ENCODE measurements at regions not wholly inside any gene's neighbourhood (a gene's known extent, or its start where the extent isn't known, plus 50 kb on each side); places are given as distances from the start of the nearest gene placed in this dataset.
"Not testable (repeated sequence)": the region's sequence is repeated elsewhere in the genome, so short reads cannot be mapped to it uniquely, and the experiment has no call there.

GRCh38 chr10:109215291-109216075, 707.8 kb downstream of the XPNPEP1 start:
- Histone ChIP-seq H3K9me3 (ENCODE audit: control insufficient read depth, insufficient read depth, low read length) (no peaks in the 10 kb centered on the region), H3K36me3 (ENCODE audit: control insufficient read depth, insufficient read depth, low read length) (no peaks in the 10 kb centered on the region), H3K9ac (ENCODE audit: low read depth, low read length) (no peak overlapping the region), H3K27me3 (ENCODE audit: control insufficient read depth, insufficient read depth, low read length) (no peaks in the 10 kb centered on the region), H3K4me1 (ENCODE audit: control insufficient read depth, insufficient read depth, low read length) (no peaks in the 10 kb centered on the region), H3K4me3 (ENCODE audit: low read depth, low read length) (no peak overlapping the region)

DNA sequence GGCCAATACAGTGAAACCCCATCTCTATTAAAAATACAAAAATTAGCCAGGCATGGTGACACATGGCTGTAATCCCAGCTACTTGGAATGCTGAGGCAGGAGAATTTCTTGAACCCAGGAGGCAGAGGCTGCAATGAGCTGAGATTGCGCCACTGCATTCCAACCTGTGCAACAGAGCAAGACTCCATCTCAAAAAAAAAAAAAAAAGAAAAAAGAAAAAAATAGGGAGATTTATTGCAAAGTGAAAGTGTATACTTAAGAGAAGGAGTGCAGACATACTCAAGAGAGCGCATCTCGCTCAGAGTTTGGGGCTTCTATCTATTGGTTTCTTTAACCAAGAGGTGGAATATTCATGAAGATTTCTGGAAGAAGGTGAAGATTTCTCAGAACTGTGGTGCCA, 708.4 kb downstream of the XPNPEP1 start:
- H3K36me3 ChIP-seq (ENCODE audit: control insufficient read depth, insufficient read depth, low read length); H3K9ac ChIP-seq (ENCODE audit: low read depth, low read length); H3K4me1 ChIP-seq (ENCODE audit: control insufficient read depth, insufficient read depth, low read length); H3K27me3 ChIP-seq (ENCODE audit: control insufficient read depth, insufficient read depth, low read length); H3K4me3 ChIP-seq (ENCODE audit: low read depth, low read length); H3K9me3 ChIP-seq (ENCODE audit: control insufficient read depth, insufficient read depth, low read length): not testable (repeated sequence)

DNA sequence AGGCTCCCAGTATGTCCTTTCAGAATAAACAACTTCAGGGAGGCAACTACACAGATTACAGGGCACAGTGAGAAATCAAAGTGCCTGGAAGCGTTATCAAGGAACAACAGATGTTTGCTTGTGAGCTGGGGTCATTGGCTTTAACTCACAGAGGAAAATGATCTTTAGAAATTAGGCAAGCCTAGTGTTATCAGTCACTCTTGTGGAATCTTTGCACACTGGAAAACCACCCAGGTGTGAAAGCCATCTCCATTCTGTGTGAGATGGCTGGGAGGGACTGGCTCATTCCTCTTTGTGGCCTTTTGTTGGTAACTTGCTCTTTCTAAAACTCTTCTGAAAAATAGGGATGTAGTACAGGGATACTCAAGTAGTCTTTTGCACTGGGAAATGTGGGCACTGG, 716.0 kb downstream of the XPNPEP1 start:
- Histone ChIP-seq H3K36me3 (ENCODE audit: control insufficient read depth, insufficient read depth, low read length) (no peaks in the 10 kb centered on the region), H3K4me1 (ENCODE audit: control insufficient read depth, insufficient read depth, low read length) (no peaks in the 10 kb centered on the region), H3K4me3 (ENCODE audit: low read depth, low read length) (no peak overlapping the region), H3K27me3 (ENCODE audit: control insufficient read depth, insufficient read depth, low read length) (no peaks in the 10 kb centered on the region), H3K9me3 (ENCODE audit: control insufficient read depth, insufficient read depth, low read length) (no peaks in the 10 kb centered on the region), H3K9ac (ENCODE audit: low read depth, low read length) (no peak overlapping the region)

DNA sequence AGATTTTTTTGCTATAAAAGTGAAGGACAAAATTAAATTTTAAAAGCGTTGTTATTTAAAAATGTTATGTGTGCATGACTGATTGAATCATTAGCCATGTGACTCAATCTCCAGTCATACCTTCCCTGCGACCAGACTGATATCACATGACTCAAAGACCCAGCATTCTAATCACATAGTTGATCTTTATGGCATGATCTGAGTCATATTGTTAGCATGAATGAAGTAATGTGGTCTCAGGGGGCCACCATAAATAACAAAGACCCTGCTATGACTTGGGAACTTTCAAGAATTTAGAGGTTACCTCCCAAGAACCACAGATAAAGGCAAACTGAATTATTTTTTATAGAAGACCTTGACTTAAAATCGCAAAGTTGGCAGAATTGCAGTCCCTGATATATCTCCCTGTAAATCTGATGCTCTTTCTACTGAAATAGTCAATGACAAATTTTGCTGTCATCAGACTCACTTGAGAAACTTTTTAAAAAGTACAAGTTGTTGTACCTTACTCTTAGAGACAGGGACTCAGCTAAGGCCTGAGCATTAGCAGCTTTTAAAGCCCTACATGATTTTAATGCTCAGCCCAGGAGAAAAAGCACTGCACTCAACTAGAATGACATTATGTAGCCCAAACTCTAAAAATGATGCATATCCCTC, 717.3 kb downstream of the XPNPEP1 start:
- Histone ChIP-seq H3K9ac (ENCODE audit: low read depth, low read length) (no peak overlapping the region), H3K27me3 (ENCODE audit: control insufficient read depth, insufficient read depth, low read length) (no peaks in the 10 kb centered on the region), H3K4me3 (ENCODE audit: low read depth, low read length) (no peak overlapping the region), H3K9me3 (ENCODE audit: control insufficient read depth, insufficient read depth, low read length) (no peaks in the 10 kb centered on the region), H3K4me1 (ENCODE audit: control insufficient read depth, insufficient read depth, low read length) (no peaks in the 10 kb centered on the region), H3K36me3 (ENCODE audit: control insufficient read depth, insufficient read depth, low read length) (no peaks in the 10 kb centered on the region)

GRCh38 chr10:109203646-109204353, 719.5 kb downstream of the XPNPEP1 start:
- Histone ChIP-seq H3K27me3 (ENCODE audit: control insufficient read depth, insufficient read depth, low read length) (no peaks in the 10 kb centered on the region), H3K4me3 (ENCODE audit: low read depth, low read length) (no peak overlapping the region), H3K9ac (ENCODE audit: low read depth, low read length) (no peak overlapping the region), H3K36me3 (ENCODE audit: control insufficient read depth, insufficient read depth, low read length) (no peaks in the 10 kb centered on the region), H3K9me3 (ENCODE audit: control insufficient read depth, insufficient read depth, low read length) (no peaks in the 10 kb centered on the region), H3K4me1 (ENCODE audit: control insufficient read depth, insufficient read depth, low read length) (no peaks in the 10 kb centered on the region)

- Histone ChIP-seq H3K9me3 (ENCODE audit: control insufficient read depth, insufficient read depth, low read length) (no peaks in the 10 kb centered on the region), H3K27me3 (ENCODE audit: control insufficient read depth, insufficient read depth, low read length) (no peaks in the 10 kb centered on the region), H3K9ac (ENCODE audit: low read depth, low read length) (no peak overlapping the region), H3K4me3 (ENCODE audit: low read depth, low read length) (no peak overlapping the region), H3K4me1 (ENCODE audit: control insufficient read depth, insufficient read depth, low read length) (no peaks in the 10 kb centered on the region), H3K36me3 (ENCODE audit: control insufficient read depth, insufficient read depth, low read length) (no peaks in the 10 kb centered on the region)
These were observed 721.2 kb downstream of the XPNPEP1 start for GRCh38 chr10:109202111-109202510.

- Histone ChIP-seq H3K9me3 (ENCODE audit: control insufficient read depth, insufficient read depth, low read length) (no peaks in the 10 kb centered on the region), H3K9ac (ENCODE audit: low read depth, low read length) (no peak overlapping the region), H3K4me1 (ENCODE audit: control insufficient read depth, insufficient read depth, low read length) (no peaks in the 10 kb centered on the region), H3K4me3 (ENCODE audit: low read depth, low read length) (no peak overlapping the region), H3K27me3 (ENCODE audit: control insufficient read depth, insufficient read depth, low read length) (no peaks in the 10 kb centered on the region), H3K36me3 (ENCODE audit: control insufficient read depth, insufficient read depth, low read length) (no peaks in the 10 kb centered on the region)
These were observed 722.7 kb downstream of the XPNPEP1 start for GRCh38 chr10:109200646-109201045.

DNA sequence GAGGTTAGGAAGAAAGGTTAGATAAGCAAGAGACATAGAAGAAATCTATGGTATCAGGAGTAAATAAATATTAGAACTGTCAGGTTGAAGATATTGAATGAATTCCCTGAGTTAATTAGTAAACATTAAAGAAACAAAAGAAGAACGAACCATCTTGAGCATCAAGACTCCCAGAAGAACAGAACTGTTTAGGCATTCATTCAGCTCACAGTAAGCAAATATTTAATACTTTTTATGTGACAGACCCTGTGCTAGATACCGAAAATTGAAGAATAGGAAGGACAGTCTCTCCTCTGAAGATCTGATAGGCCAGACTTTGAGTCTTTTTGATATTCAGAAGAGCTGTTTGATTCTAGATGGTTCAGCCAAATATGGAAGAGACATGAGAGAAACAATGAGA, 731.5 kb downstream of the XPNPEP1 start:
- Histone ChIP-seq H3K9ac (ENCODE audit: low read depth, low read length) (no peak overlapping the region), H3K36me3 (ENCODE audit: control insufficient read depth, insufficient read depth, low read length) (no peaks in the 10 kb centered on the region), H3K4me3 (ENCODE audit: low read depth, low read length) (no peak overlapping the region), H3K4me1 (ENCODE audit: control insufficient read depth, insufficient read depth, low read length) (no peaks in the 10 kb centered on the region), H3K27me3 (ENCODE audit: control insufficient read depth, insufficient read depth, low read length) (no peaks in the 10 kb centered on the region), H3K9me3 (ENCODE audit: control insufficient read depth, insufficient read depth, low read length) (no peaks in the 10 kb centered on the region)

GRCh38 chr10:109191341-109191740, 732.0 kb downstream of the XPNPEP1 start:
- Histone ChIP-seq H3K27me3 (ENCODE audit: control insufficient read depth, insufficient read depth, low read length) (no peaks in the 10 kb centered on the region), H3K36me3 (ENCODE audit: control insufficient read depth, insufficient read depth, low read length) (no peaks in the 10 kb centered on the region), H3K4me1 (ENCODE audit: control insufficient read depth, insufficient read depth, low read length) (no peaks in the 10 kb centered on the region), H3K9me3 (ENCODE audit: control insufficient read depth, insufficient read depth, low read length) (no peaks in the 10 kb centered on the region), H3K9ac (ENCODE audit: low read depth, low read length) (no peak overlapping the region), H3K4me3 (ENCODE audit: low read depth, low read length) (no peak overlapping the region)

GRCh38 chr10:109187677-109188076, 735.6 kb downstream of the XPNPEP1 start:
- no peaks in the 10 kb centered on the region for H3K4me1 ChIP-seq (ENCODE audit: control insufficient read depth, insufficient read depth, low read length)
- no peaks in the 10 kb centered on the region for H3K36me3 ChIP-seq (ENCODE audit: control insufficient read depth, insufficient read depth, low read length)
- H3K27me3 ChIP-seq (ENCODE audit: control insufficient read depth, insufficient read depth, low read length), result no peaks in the 10 kb centered on the region
- H3K9ac ChIP-seq (ENCODE audit: low read depth, low read length), result no peak overlapping the region
- no peaks in the 10 kb centered on the region for H3K9me3 ChIP-seq (ENCODE audit: control insufficient read depth, insufficient read depth, low read length)
- H3K4me3 ChIP-seq (ENCODE audit: low read depth, low read length), result no peak overlapping the region

- Histone ChIP-seq H3K9ac (ENCODE audit: low read depth, low read length) (no peak overlapping the region), H3K36me3 (ENCODE audit: control insufficient read depth, insufficient read depth, low read length) (no peaks in the 10 kb centered on the region), H3K4me1 (ENCODE audit: control insufficient read depth, insufficient read depth, low read length) (no peaks in the 10 kb centered on the region), H3K9me3 (ENCODE audit: control insufficient read depth, insufficient read depth, low read length) (no peaks in the 10 kb centered on the region), H3K4me3 (ENCODE audit: low read depth, low read length) (no peak overlapping the region), H3K27me3 (ENCODE audit: control insufficient read depth, insufficient read depth, low read length) (no peaks in the 10 kb centered on the region)
These were observed 739.9 kb downstream of the XPNPEP1 start for GRCh38 chr10:109183366-109183765.

DNA sequence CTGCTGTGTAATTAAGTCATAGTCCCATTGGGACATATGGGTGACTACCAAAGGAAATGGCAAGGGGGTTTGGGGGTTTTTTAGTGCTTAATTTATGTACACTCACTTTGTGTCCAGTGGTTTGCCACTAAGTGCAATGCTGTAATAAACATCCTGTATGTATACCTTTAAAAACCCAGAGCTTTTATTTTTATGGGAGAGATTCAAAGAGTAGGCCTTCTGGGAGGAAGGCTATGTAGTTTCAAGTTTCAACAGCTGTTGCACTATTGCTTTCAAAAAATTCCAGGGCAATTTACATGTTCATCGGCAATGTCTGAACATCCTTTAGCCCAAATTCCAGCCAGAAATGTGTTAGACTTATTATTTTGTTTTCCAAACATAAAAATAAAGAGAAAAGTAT, 744.7 kb downstream of the XPNPEP1 start:
- Histone ChIP-seq H3K9ac (ENCODE audit: low read depth, low read length) (no peak overlapping the region), H3K9me3 (ENCODE audit: control insufficient read depth, insufficient read depth, low read length) (no peaks in the 10 kb centered on the region), H3K27me3 (ENCODE audit: control insufficient read depth, insufficient read depth, low read length) (no peaks in the 10 kb centered on the region), H3K36me3 (ENCODE audit: control insufficient read depth, insufficient read depth, low read length) (no peaks in the 10 kb centered on the region), H3K4me1 (ENCODE audit: control insufficient read depth, insufficient read depth, low read length) (no peaks in the 10 kb centered on the region), H3K4me3 (ENCODE audit: low read depth, low read length) (no peak overlapping the region)

All from iPS-15b (cell line).